ENCODE measurements at regions not wholly inside any gene's neighbourhood (a gene's known extent, or its start where the extent isn't known, plus 50 kb on each side); places are given as distances from the start of the nearest gene placed in this dataset.

- DNase-seq (ENCODE audit: low spot score) = no peak
- no peaks in the 10 kb centered on the region for H3K27me3 ChIP-seq (replicated peaks; ENCODE audit: insufficient read depth, low read depth, low read length, poor library complexity)
- no peak overlapping the region for H3K27ac ChIP-seq (ENCODE audit: low read depth, low read length, poor library complexity, severe bottlenecking)
- ChIA-PET POLR2A (ENCODE audit: low non-redundant PET) (no interaction called here), CTCF (no interaction called here)
- H3K36me3 ChIP-seq (ENCODE audit: insufficient read depth, low read length, poor library complexity, severe bottlenecking) = no peaks in the 10 kb centered on the region
- H3K4me1 ChIP-seq (ENCODE audit: insufficient read depth, low read length, poor library complexity, severe bottlenecking) = no peaks in the 10 kb centered on the region
- intact Hi-C loops (cut with micrococcal nuclease; ENCODE audit: unreplicated experiment) = no loop called here
- H3K9me3 ChIP-seq (ENCODE audit: low read depth, low read length, poor library complexity, severe bottlenecking) = peaks cover 26% of the 10 kb centered on the region
- no TSS peak for BruUV-seq (replicated peaks)
- no peak for TF ChIP-seq EZH2 (IDR thresholded peaks at IDR 0.05; ENCODE audit: borderline replicate concordance, low read depth, low read length, poor library complexity, severe bottlenecking)
- TF ChIP-seq, protein P1, sequence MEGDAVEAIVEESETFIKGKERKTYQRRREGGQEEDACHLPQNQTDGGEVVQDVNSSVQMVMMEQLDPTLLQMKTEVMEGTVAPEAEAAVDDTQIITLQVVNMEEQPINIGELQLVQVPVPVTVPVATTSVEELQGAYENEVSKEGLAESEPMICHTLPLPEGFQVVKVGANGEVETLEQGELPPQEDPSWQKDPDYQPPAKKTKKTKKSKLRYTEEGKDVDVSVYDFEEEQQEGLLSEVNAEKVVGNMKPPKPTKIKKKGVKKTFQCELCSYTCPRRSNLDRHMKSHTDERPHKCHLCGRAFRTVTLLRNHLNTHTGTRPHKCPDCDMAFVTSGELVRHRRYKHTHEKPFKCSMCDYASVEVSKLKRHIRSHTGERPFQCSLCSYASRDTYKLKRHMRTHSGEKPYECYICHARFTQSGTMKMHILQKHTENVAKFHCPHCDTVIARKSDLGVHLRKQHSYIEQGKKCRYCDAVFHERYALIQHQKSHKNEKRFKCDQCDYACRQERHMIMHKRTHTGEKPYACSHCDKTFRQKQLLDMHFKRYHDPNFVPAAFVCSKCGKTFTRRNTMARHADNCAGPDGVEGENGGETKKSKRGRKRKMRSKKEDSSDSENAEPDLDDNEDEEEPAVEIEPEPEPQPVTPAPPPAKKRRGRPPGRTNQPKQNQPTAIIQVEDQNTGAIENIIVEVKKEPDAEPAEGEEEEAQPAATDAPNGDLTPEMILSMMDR (conservative IDR thresholded peaks at IDR 0.05; ENCODE audit: low read depth, low read length) = no peak
- H3K4me3 ChIP-seq (ENCODE audit: low read depth, low read length, poor library complexity, severe bottlenecking) = no peak overlapping the region
Measured at GRCh38 chr2:116042530-116042929, 1600.1 kb downstream of the DPP10 start.

DNA sequence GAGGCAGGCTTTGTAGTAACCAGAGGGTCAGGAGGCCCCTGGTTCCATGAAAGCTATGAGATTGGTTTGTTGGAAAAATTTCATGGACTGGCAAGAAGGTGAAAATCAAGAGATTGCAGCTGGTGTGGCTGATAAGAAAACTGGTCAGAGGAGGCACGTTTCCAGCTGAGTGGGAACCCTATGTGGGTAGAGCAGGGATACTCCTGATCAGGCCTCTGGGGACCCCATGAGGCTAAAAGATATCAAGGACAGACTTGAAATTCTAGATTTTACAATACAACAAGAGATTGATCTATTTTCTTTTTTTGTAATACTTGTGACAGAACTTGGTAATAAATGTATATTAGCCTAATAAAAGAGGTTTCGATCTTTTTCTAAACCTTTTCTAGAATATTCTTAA, 1615.1 kb downstream of the DPP10 start:
- ChIA-PET CTCF (no interaction called here), POLR2A (ENCODE audit: low non-redundant PET) (no interaction called here)
- Histone ChIP-seq H3K36me3 (ENCODE audit: insufficient read depth, low read length, poor library complexity, severe bottlenecking) (no peaks in the 10 kb centered on the region), H3K4me1 (ENCODE audit: insufficient read depth, low read length, poor library complexity, severe bottlenecking) (no peaks in the 10 kb centered on the region), H3K4me3 (ENCODE audit: low read depth, low read length, poor library complexity, severe bottlenecking) (no peak overlapping the region), H3K9me3 (ENCODE audit: low read depth, low read length, poor library complexity, severe bottlenecking) (peaks cover 24% of the 10 kb centered on the region), H3K27ac (ENCODE audit: low read depth, low read length, poor library complexity, severe bottlenecking) (no peak overlapping the region), H3K27me3 (replicated peaks; ENCODE audit: insufficient read depth, low read depth, low read length, poor library complexity) (no peaks in the 10 kb centered on the region)
- no TSS peak for BruUV-seq (replicated peaks)
- DNase-seq (ENCODE audit: low spot score) = no peak
- TF ChIP-seq, protein P1 (conservative IDR thresholded peaks at IDR 0.05; ENCODE audit: low read depth, low read length) = no peak
- TF ChIP-seq EZH2 (IDR thresholded peaks at IDR 0.05; ENCODE audit: borderline replicate concordance, low read depth, low read length, poor library complexity, severe bottlenecking) = no peak
- intact Hi-C loops (cut with micrococcal nuclease; ENCODE audit: unreplicated experiment) = no loop called here

DNA sequence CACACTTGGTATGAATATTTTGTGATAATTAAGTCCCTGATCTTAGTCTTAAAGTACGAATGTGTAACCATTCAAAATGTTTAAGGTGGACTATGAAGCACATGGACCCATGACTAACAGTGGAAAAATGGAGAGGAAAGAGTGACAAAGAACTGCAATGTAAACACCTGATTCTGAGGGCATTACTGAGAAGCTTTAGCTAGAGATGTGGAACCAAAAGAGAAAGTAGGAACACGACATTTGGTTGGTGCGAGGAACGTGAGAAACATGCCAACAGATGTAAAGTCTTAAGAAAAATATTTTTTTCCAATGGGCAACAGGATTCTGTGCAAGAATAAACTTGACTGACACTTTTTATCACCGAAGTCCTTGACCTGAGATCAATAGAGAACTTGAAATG, 1618.6 kb downstream of the DPP10 start:
- intact Hi-C loops (cut with micrococcal nuclease; ENCODE audit: unreplicated experiment) = no loop called here
- Histone ChIP-seq H3K27ac (ENCODE audit: low read depth, low read length, poor library complexity, severe bottlenecking) (no peak overlapping the region), H3K4me3 (ENCODE audit: low read depth, low read length, poor library complexity, severe bottlenecking) (no peak overlapping the region), H3K9me3 (ENCODE audit: low read depth, low read length, poor library complexity, severe bottlenecking) (peaks cover 30% of the 10 kb centered on the region), H3K27me3 (replicated peaks; ENCODE audit: insufficient read depth, low read depth, low read length, poor library complexity) (no peaks in the 10 kb centered on the region), H3K4me1 (ENCODE audit: insufficient read depth, low read length, poor library complexity, severe bottlenecking) (no peaks in the 10 kb centered on the region), H3K36me3 (ENCODE audit: insufficient read depth, low read length, poor library complexity, severe bottlenecking) (no peaks in the 10 kb centered on the region)
- ChIA-PET CTCF (no interaction called here), POLR2A (ENCODE audit: low non-redundant PET) (no interaction called here)
- TF ChIP-seq EZH2 (IDR thresholded peaks at IDR 0.05; ENCODE audit: borderline replicate concordance, low read depth, low read length, poor library complexity, severe bottlenecking) = no peak
- TF ChIP-seq, protein P1 (conservative IDR thresholded peaks at IDR 0.05; ENCODE audit: low read depth, low read length) = no peak
- DNase-seq (ENCODE audit: low spot score) = no peak
- no TSS peak for BruUV-seq (replicated peaks)
